ENCODE measurements at regions not wholly inside any gene's neighbourhood (a gene's known extent, or its start where the extent isn't known, plus 50 kb on each side); places are given as distances from the start of the nearest gene placed in this dataset.

DNA sequence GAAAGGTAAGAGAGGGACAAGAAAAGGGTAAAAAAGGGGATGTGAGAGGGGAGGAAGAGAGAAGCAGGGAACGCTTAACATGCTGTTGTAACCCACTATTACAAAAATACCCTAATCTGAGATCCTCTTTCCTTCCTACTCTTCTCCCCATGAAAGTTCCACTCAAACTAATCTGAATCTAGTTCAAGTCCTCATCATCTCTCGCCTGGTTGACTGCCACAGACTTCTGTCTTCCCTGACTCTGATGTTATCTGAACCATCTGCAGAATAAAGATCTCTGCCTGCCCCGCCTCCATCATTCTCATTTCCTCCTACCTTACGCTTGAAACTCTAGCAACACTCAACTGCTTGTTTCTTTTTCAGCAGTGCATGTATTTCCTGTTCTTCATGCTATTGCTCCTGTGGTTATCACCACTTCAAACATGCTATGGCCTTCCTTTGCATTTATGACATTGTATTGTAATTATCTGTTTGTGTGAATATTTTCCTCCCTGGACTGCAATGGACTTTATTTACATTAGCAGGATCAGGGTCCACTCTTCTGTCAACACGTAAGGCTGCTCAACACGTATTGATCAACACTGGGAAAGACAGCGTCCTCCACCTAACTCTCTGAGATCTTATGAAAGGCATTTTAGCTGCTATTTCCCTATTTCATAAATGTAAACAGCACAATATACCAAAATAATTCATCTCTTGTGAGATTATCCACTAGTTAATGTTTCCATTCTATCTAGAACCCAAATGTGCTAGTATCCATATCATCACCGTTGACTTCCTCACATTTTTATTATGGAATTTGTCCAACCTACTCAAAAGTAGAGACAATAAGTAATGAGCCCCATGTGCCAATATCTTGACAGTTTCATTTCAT is 215.5 kb upstream of the USP25 start:
- in situ Hi-C loops (cut with MboI) = no loop called here
- 71 to 77% methylated on average over 8 of the region's 8 CpGs for WGBS, 2 experiments (ENCODE audit: low coverage in 1 of 2, low lambda C conversion rate in 2 of 2, missing lambda C conversion rate in 2 of 2)

DNA sequence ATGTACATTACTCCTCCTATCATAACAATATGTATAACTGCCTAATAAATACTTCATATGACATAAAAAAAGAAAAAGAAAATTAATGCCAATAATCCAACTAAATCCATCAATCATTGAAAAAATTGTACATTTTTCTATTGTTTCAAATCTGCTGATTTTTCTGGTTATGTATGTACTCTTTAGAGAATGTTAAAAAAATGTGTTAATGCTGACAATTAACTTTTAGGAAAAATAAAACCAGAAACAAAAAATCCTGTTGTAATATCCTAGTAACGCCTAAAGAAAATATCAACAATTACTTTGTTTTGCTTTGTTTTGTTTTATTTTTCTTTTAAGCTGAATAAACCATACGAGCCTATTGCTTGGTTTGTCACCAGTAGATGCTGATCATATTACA is 213.9 kb upstream of the USP25 start:
- 6 to 8% methylated on average over 2 of the region's 2 CpGs for WGBS, 2 experiments (ENCODE audit: low coverage in 1 of 2, low lambda C conversion rate in 2 of 2, missing lambda C conversion rate in 2 of 2)
- H3K4me1 ChIP-seq (ENCODE audit: insufficient read depth) = no peaks in the 10 kb centered on the region
- no peak overlapping the region for H3K9ac ChIP-seq
- no peak for TF ChIP-seq EZH2 (IDR thresholded peaks at IDR 0.05; ENCODE audit: insufficient read depth, poor library complexity, severe bottlenecking)
- TF ChIP-seq EZH2phosphoT487 (IDR thresholded peaks at IDR 0.05; ENCODE audit: insufficient read depth, low read depth) = no peak
- no peaks in the 10 kb centered on the region for H3K79me2 ChIP-seq (ENCODE audit: insufficient read depth)
- H3K4me3 ChIP-seq = no peak overlapping the region
- H3F3A ChIP-seq (ENCODE audit: insufficient read depth) = no peaks in the 10 kb centered on the region
- no peak overlapping the region for H3K4me2 ChIP-seq (ENCODE audit: unreplicated experiment)
- H3K27ac ChIP-seq = no peak overlapping the region
- H2AFZ ChIP-seq = no peak overlapping the region
- H3K9me2 ChIP-seq (ENCODE audit: insufficient read depth) = no peaks in the 10 kb centered on the region
- in situ Hi-C loops (cut with MboI) = no loop called here
- H3K27me3 ChIP-seq (replicated peaks; ENCODE audit: insufficient read depth) = no peaks in the 10 kb centered on the region
- no peaks in the 10 kb centered on the region for H3K9me3 ChIP-seq (ENCODE audit: low read depth)
- no peaks in the 10 kb centered on the region for H4K20me1 ChIP-seq (ENCODE audit: insufficient read depth)
- no peak for DNase-seq
- no peaks in the 10 kb centered on the region for H3K36me3 ChIP-seq (ENCODE audit: low read depth)

More for the DNA sequence above, 215.5 kb upstream of the USP25 start:
- no peak overlapping the region for H3K9ac ChIP-seq
- no peak overlapping the region for H3K27ac ChIP-seq
- H3K27me3 ChIP-seq (replicated peaks; ENCODE audit: insufficient read depth) = no peaks in the 10 kb centered on the region
- no peaks in the 10 kb centered on the region for H3K79me2 ChIP-seq (ENCODE audit: insufficient read depth)
- TF ChIP-seq EZH2phosphoT487 (IDR thresholded peaks at IDR 0.05; ENCODE audit: insufficient read depth, low read depth) (no peak), EZH2 (IDR thresholded peaks at IDR 0.05; ENCODE audit: insufficient read depth, poor library complexity, severe bottlenecking) (no peak)
- no peaks in the 10 kb centered on the region for H3F3A ChIP-seq (ENCODE audit: insufficient read depth)
- H4K20me1 ChIP-seq (ENCODE audit: insufficient read depth) = no peaks in the 10 kb centered on the region
- no peaks in the 10 kb centered on the region for H3K9me3 ChIP-seq (ENCODE audit: low read depth)
- H3K4me3 ChIP-seq = no peak overlapping the region
- H2AFZ ChIP-seq = no peak overlapping the region
- no peaks in the 10 kb centered on the region for H3K36me3 ChIP-seq (ENCODE audit: low read depth)
- DNase-seq = no peak
- H3K4me1 ChIP-seq (ENCODE audit: insufficient read depth) = no peaks in the 10 kb centered on the region
- H3K9me2 ChIP-seq (ENCODE audit: insufficient read depth) = no peaks in the 10 kb centered on the region
- H3K4me2 ChIP-seq (ENCODE audit: unreplicated experiment) = no peak overlapping the region

DNA sequence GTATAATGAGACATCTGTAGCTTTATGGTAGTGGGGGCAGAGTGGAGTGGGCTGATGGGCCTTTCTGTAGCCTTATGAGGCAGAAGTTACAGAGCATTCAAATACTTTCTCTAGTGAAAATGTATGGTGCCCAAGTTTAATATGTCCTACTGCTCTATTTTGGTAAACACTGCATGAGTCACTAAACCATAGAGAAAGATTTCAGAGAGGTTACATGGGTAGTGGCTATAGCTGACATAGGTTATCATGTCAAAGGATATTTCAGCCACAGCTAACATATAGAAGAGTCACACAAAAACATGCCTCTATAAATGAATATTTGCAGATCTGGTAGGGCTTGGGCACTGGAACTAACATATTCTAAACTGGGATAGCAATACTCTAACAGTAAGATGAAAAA is 212.4 kb upstream of the USP25 start:
- H3K9me3 ChIP-seq (ENCODE audit: low read depth) = no peaks in the 10 kb centered on the region
- H2AFZ ChIP-seq = no peak overlapping the region
- H4K20me1 ChIP-seq (ENCODE audit: insufficient read depth) = no peaks in the 10 kb centered on the region
- H3K79me2 ChIP-seq (ENCODE audit: insufficient read depth) = no peaks in the 10 kb centered on the region
- no peaks in the 10 kb centered on the region for H3K9me2 ChIP-seq (ENCODE audit: insufficient read depth)
- no peak overlapping the region for H3K9ac ChIP-seq
- in situ Hi-C loops (cut with MboI) = no loop called here
- no peaks in the 10 kb centered on the region for H3K36me3 ChIP-seq (ENCODE audit: low read depth)
- H3F3A ChIP-seq (ENCODE audit: insufficient read depth) = no peaks in the 10 kb centered on the region
- H3K27ac ChIP-seq = no peak overlapping the region
- H3K27me3 ChIP-seq (replicated peaks; ENCODE audit: insufficient read depth) = no peaks in the 10 kb centered on the region
- no peaks in the 10 kb centered on the region for H3K4me1 ChIP-seq (ENCODE audit: insufficient read depth)
- H3K4me3 ChIP-seq = no peak overlapping the region
- TF ChIP-seq EZH2phosphoT487 (IDR thresholded peaks at IDR 0.05; ENCODE audit: insufficient read depth, low read depth) (no peak), EZH2 (IDR thresholded peaks at IDR 0.05; ENCODE audit: insufficient read depth, poor library complexity, severe bottlenecking) (no peak)
- DNase-seq = no peak
- no peak overlapping the region for H3K4me2 ChIP-seq (ENCODE audit: unreplicated experiment)

DNA sequence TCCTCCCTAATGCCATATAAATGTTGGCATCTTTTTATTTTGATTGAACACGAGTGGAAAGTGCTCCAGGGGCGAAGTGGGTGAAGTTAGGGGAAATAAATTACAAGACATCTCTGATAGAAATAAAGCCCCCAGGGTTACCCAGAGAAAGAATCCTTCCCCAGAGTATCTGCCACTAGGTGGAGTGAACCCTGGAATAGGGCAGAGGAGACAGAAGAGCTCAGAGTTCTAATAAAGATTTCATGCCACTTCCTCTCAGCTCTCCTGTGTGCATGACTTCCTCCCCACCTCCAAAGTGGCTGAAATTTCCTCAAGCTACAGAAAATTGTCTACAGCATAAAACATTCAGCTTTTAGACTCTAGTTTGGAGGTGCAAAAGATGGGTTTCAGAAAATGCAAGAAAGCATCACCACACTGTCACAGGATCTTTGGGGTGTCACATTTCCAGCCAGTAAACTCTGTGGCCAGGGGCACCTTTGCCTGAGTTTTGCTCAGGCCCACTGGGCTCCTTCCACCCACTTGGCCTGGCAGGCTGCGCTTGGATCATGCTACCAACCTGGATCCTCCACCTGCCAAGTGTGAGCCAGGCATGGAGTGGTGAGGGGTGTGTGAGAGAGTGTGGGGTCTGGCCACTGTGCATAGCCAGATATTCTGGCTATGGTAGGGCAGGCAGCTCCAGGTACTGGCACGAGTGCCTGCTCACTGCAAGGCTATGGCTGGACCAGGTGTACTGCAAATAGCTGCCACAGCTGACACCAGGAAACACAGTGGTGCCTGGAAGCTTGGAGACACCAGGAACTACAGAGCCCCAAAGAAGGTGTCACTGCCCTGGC is 208.8 kb upstream of the USP25 start:
- Histone ChIP-seq H3K4me2 (ENCODE audit: unreplicated experiment) (no peak overlapping the region), H3K27me3 (replicated peaks; ENCODE audit: insufficient read depth) (no peaks in the 10 kb centered on the region; the same call in 1 of the 2 replicates), H3K27ac (no peak overlapping the region), H3K9me2 (ENCODE audit: insufficient read depth) (no peaks in the 10 kb centered on the region), H3F3A (ENCODE audit: insufficient read depth) (no peaks in the 10 kb centered on the region), H3K9ac (no peak overlapping the region), H4K20me1 (ENCODE audit: insufficient read depth) (no peaks in the 10 kb centered on the region), H3K36me3 (ENCODE audit: low read depth) (no peaks in the 10 kb centered on the region), H3K79me2 (ENCODE audit: insufficient read depth) (no peaks in the 10 kb centered on the region), H3K4me3 (no peak overlapping the region), H3K9me3 (ENCODE audit: low read depth) (no peaks in the 10 kb centered on the region), H3K4me1 (ENCODE audit: insufficient read depth) (no peaks in the 10 kb centered on the region), H2AFZ (no peak overlapping the region)
- in situ Hi-C loops (cut with MboI) = no loop called here
- TF ChIP-seq EZH2phosphoT487 (IDR thresholded peaks at IDR 0.05; ENCODE audit: insufficient read depth, low read depth) (no peak), EZH2 (IDR thresholded peaks at IDR 0.05; ENCODE audit: insufficient read depth, poor library complexity, severe bottlenecking) (no peak)
- 23 to 39% methylated on average over 4 of the region's 4 CpGs for WGBS, 2 experiments (ENCODE audit: low coverage in 1 of 2, low lambda C conversion rate in 2 of 2, missing lambda C conversion rate in 2 of 2)
- peak; percentile 26 for DNase-seq
